ENCODE measurements at regions not wholly inside any gene's neighbourhood (a gene's known extent, or its start where the extent isn't known, plus 50 kb on each side); places are given as distances from the start of the nearest gene placed in this dataset.

DNA sequence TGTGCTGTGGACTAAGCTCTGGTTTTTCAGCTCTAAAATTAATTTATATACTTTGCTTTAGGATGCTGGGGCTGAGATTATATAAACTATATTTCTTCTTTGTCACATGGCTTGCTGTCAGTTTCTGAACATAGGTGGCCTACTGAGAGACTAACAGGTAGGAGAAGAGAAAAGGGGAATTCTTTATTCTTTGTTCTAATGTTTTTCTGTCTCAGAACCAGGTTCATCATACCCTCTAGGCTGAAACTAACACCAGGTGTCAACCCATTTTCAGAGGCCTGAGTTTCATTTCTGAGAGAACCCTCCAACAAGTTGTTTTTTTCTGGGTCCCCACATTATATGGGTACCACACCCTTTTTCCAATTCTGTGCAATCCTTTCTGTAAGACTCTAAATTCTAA is 843.6 kb downstream of the TRIB2 start:
- no peak for TF ChIP-seq CTCF (IDR thresholded peaks at IDR 0.05)
- TF ChIP-seq POLR2A (IDR thresholded peaks at IDR 0.05), result no peak

Measured in Peyer's patch (tissue), 4 donors.